Naive B cell (primary cell): ENCODE measurements at regions not wholly inside any gene's neighbourhood (a gene's known extent, or its start where the extent isn't known, plus 50 kb on each side); places are given as distances from the start of the nearest gene placed in this dataset.

Experiments
- ATAC-seq, 2 donors: fragments of 150-1000 bp; cut with Tn5 transposase; 2 replicates each; pipeline ENCODE4 v1.10.0; 2021; ENCODE audit warnings: low read depth in 2 of 2, mild to moderate bottlenecking in 2 of 2, moderate library complexity in 2 of 2
- DNase-seq: peaks from one replicate; pipeline ENCODE4 v3.0.0; 2022
- H3K27ac Mint-ChIP-seq, 6 donors: one replicate each; pipeline ENCODE4 v1.8.0; 2020 to 2022; ENCODE audit warnings: mild to moderate bottlenecking in 6 of 6, mixed read lengths in 6 of 6, moderate library complexity in 5 of 6, inconsistent platforms in 2 of 6
- H3K27me3 Mint-ChIP-seq, 3 donors: one replicate each; pipeline ENCODE4 v1.8.0; 2021 to 2022; ENCODE audit warnings: mixed read lengths in 3 of 3, mild to moderate bottlenecking in 1 of 3
- H3K36me3 Mint-ChIP-seq, 2 donors: one replicate each; pipeline ENCODE4 v1.8.0; 2020 to 2022; ENCODE audit warnings: mixed read lengths in 2 of 2, inconsistent platforms in 1 of 2, mild to moderate bottlenecking in 1 of 2
- H3K4me1 Mint-ChIP-seq, 3 donors: one replicate each; pipeline ENCODE4 v1.8.0; 2020 to 2022; ENCODE audit warnings: mixed read lengths in 3 of 3, inconsistent platforms in 1 of 3, mild to moderate bottlenecking in 1 of 3, moderate library complexity in 1 of 3
- H3K4me3 Mint-ChIP-seq, 8 donors: one replicate each; pipeline ENCODE4 v1.8.0; 2020 to 2022; ENCODE audit warnings: mild to moderate bottlenecking in 8 of 8, mixed read lengths in 8 of 8, moderate library complexity in 8 of 8, inconsistent platforms in 2 of 8
- H3K9me3 Mint-ChIP-seq, 7 donors: one replicate each; pipeline ENCODE4 v1.8.0; 2020 to 2022; ENCODE audit warnings: mixed read lengths in 7 of 7, mild to moderate bottlenecking in 5 of 7, inconsistent platforms in 2 of 7, moderate library complexity in 1 of 7

GRCh38 chr12:41892302-41892701 is 252.4 kb downstream of the GXYLT1 start:
- Mint-ChIP-seq H3K9me3 (peaks cover 0 to 8% (median 0%) of the 10 kb centered on the region in 7 donors), H3K27ac (no peak overlapping the region), H3K4me3 (no peak overlapping the region), H3K36me3 (no peaks in the 10 kb centered on the region), H3K27me3 (peaks cover 0 to 7% (median 0%) of the 10 kb centered on the region in 3 donors), H3K4me1 (no peaks in the 10 kb centered on the region)
- ATAC-seq (no peak), DNase-seq (no peak)

GRCh38 chr12:41891226-41891625 is 253.4 kb downstream of the GXYLT1 start:
- DNase-seq (no peak), ATAC-seq (no peak)
- Mint-ChIP-seq H3K36me3 (no peaks in the 10 kb centered on the region), H3K4me1 (no peaks in the 10 kb centered on the region), H3K27me3 (peaks cover 0 to 7% (median 0%) of the 10 kb centered on the region in 3 donors), H3K9me3 (peaks cover 0 to 8% (median 0%) of the 10 kb centered on the region in 7 donors), H3K27ac (no peak overlapping the region), H3K4me3 (no peak overlapping the region)

GRCh38 chr12:41888285-41888684 is 256.4 kb downstream of the GXYLT1 start:
- H3K36me3 Mint-ChIP-seq, result no peaks in the 10 kb centered on the region
- DNase-seq, result no peak
- no peaks in the 10 kb centered on the region for H3K9me3 Mint-ChIP-seq
- H3K4me3 Mint-ChIP-seq, result no peak overlapping the region
- H3K27ac Mint-ChIP-seq, result no peak overlapping the region
- H3K27me3 Mint-ChIP-seq, result peaks cover 0 to 6% (median 0%) of the 10 kb centered on the region in 3 donors
- no peak for ATAC-seq
- no peaks in the 10 kb centered on the region for H3K4me1 Mint-ChIP-seq

GRCh38 chr12:41881891-41882805 is 262.5 kb downstream of the GXYLT1 start:
- H3K27ac Mint-ChIP-seq, result peak overlapping the region in 1 of 6 donors; percentile 13
- no peaks in the 10 kb centered on the region for H3K4me1 Mint-ChIP-seq
- peaks cover 0 to 4% (median 0%) of the 10 kb centered on the region in 7 donors for H3K9me3 Mint-ChIP-seq
- ATAC-seq (no peak), DNase-seq (no peak)
- H3K36me3 Mint-ChIP-seq, result no peaks in the 10 kb centered on the region
- peaks cover 0 to 6% (median 0%) of the 10 kb centered on the region in 3 donors for H3K27me3 Mint-ChIP-seq
- no peak overlapping the region for H3K4me3 Mint-ChIP-seq

GRCh38 chr12:41869432-41869831 is 275.2 kb downstream of the GXYLT1 start:
- ATAC-seq (no peak), DNase-seq (no peak)
- no peak overlapping the region for H3K27ac Mint-ChIP-seq
- peaks cover 0 to 20% (median 11%) of the 10 kb centered on the region in 7 donors for H3K9me3 Mint-ChIP-seq
- no peak overlapping the region for H3K4me3 Mint-ChIP-seq
- H3K36me3 Mint-ChIP-seq, result no peaks in the 10 kb centered on the region
- H3K4me1 Mint-ChIP-seq, result no peaks in the 10 kb centered on the region
- peaks cover 0 to 5% (median 0%) of the 10 kb centered on the region in 3 donors for H3K27me3 Mint-ChIP-seq

- Mint-ChIP-seq H3K9me3 (peaks cover 0 to 14% (median 11%) of the 10 kb centered on the region in 7 donors), H3K27me3 (peaks cover 0 to 5% (median 0%) of the 10 kb centered on the region in 3 donors), H3K36me3 (no peaks in the 10 kb centered on the region), H3K4me3 (no peak overlapping the region), H3K4me1 (no peaks in the 10 kb centered on the region), H3K27ac (no peak overlapping the region)
- ATAC-seq, result no peak
- no peak for DNase-seq
These were observed 277.7 kb downstream of the GXYLT1 start for GRCh38 chr12:41866878-41867430.

GRCh38 chr12:41856228-41856627 is 288.4 kb downstream of the GXYLT1 start:
- DNase-seq (no peak), ATAC-seq (no peak)
- no peak overlapping the region for H3K4me3 Mint-ChIP-seq
- no peaks in the 10 kb centered on the region for H3K36me3 Mint-ChIP-seq
- H3K9me3 Mint-ChIP-seq, result peaks cover 0 to 4% (median 1%) of the 10 kb centered on the region in 7 donors
- no peaks in the 10 kb centered on the region for H3K27me3 Mint-ChIP-seq
- no peaks in the 10 kb centered on the region for H3K4me1 Mint-ChIP-seq
- no peak overlapping the region for H3K27ac Mint-ChIP-seq

- Mint-ChIP-seq H3K4me3 (no peak overlapping the region), H3K4me1 (no peaks in the 10 kb centered on the region), H3K36me3 (no peaks in the 10 kb centered on the region), H3K9me3 (peaks cover 0 to 10% (median 9%) of the 10 kb centered on the region in 7 donors), H3K27ac (no peak overlapping the region), H3K27me3 (peaks cover 6 to 13% (median 9%) of the 10 kb centered on the region in 3 donors)
- DNase-seq, result no peak
- ATAC-seq, result no peak
These were observed 294.6 kb downstream of the GXYLT1 start for GRCh38 chr12:41850046-41850445.

- Mint-ChIP-seq H3K9me3 (peaks cover 0 to 10% (median 6%) of the 10 kb centered on the region in 7 donors), H3K4me3 (no peak overlapping the region), H3K27me3 (peaks cover 6 to 13% (median 9%) of the 10 kb centered on the region in 3 donors), H3K36me3 (no peaks in the 10 kb centered on the region), H3K4me1 (no peaks in the 10 kb centered on the region), H3K27ac (no peak overlapping the region)
- ATAC-seq (no peak), DNase-seq (no peak)
These were observed 298.0 kb downstream of the GXYLT1 start for GRCh38 chr12:41846718-41847117.

GRCh38 chr12:41836416-41836815 is 308.3 kb downstream of the GXYLT1 start:
- Mint-ChIP-seq H3K4me3 (no peak overlapping the region), H3K27me3 (peaks cover 3 to 11% (median 5%) of the 10 kb centered on the region in 3 donors), H3K4me1 (no peaks in the 10 kb centered on the region), H3K9me3 (no peaks in the 10 kb centered on the region), H3K27ac (no peak overlapping the region), H3K36me3 (no peaks in the 10 kb centered on the region)
- ATAC-seq (no peak), DNase-seq (no peak)

GRCh38 chr12:41835556-41835955 is 309.1 kb downstream of the GXYLT1 start:
- Mint-ChIP-seq H3K27ac (no peak overlapping the region), H3K36me3 (no peaks in the 10 kb centered on the region), H3K27me3 (peaks cover 0 to 11% (median 5%) of the 10 kb centered on the region in 3 donors), H3K4me1 (no peaks in the 10 kb centered on the region), H3K9me3 (no peaks in the 10 kb centered on the region), H3K4me3 (no peak overlapping the region)
- DNase-seq (no peak), ATAC-seq (no peak)

GRCh38 chr12:41819948-41820347 is 324.7 kb downstream of the GXYLT1 start:
- no peaks in the 10 kb centered on the region for H3K36me3 Mint-ChIP-seq
- H3K4me1 Mint-ChIP-seq, result no peaks in the 10 kb centered on the region
- peaks cover 0 to 5% (median 0%) of the 10 kb centered on the region in 7 donors for H3K9me3 Mint-ChIP-seq
- no peak overlapping the region for H3K4me3 Mint-ChIP-seq
- no peak overlapping the region for H3K27ac Mint-ChIP-seq
- DNase-seq (no peak), ATAC-seq (no peak)
- H3K27me3 Mint-ChIP-seq, result peaks cover 0 to 3% (median 0%) of the 10 kb centered on the region in 3 donors

- ATAC-seq (no peak), DNase-seq (no peak)
- Mint-ChIP-seq H3K27me3 (peaks cover 0 to 4% (median 0%) of the 10 kb centered on the region in 3 donors), H3K27ac (no peak overlapping the region), H3K36me3 (no peaks in the 10 kb centered on the region), H3K4me1 (no peaks in the 10 kb centered on the region), H3K4me3 (no peak overlapping the region), H3K9me3 (peaks cover 0 to 14% (median 10%) of the 10 kb centered on the region in 7 donors)
These were observed 340.6 kb downstream of the GXYLT1 start for GRCh38 chr12:41804026-41804425.

GRCh38 chr12:41802803-41803202 is 341.9 kb downstream of the GXYLT1 start:
- Mint-ChIP-seq H3K36me3 (no peaks in the 10 kb centered on the region), H3K9me3 (peaks cover 0 to 5% (median 3%) of the 10 kb centered on the region in 7 donors), H3K27me3 (peaks cover 0 to 4% (median 0%) of the 10 kb centered on the region in 3 donors), H3K4me3 (no peak overlapping the region), H3K27ac (no peak overlapping the region), H3K4me1 (no peaks in the 10 kb centered on the region)
- DNase-seq (no peak), ATAC-seq (no peak)
